SK-N-SH (cell line): ENCODE measurements at regions not wholly inside any gene's neighbourhood (a gene's known extent, or its start where the extent isn't known, plus 50 kb on each side); places are given as distances from the start of the nearest gene placed in this dataset.

ENCODE experiments used
- CTCF ChIA-PET: fragments of 300-600, 350-600 bp; formaldehyde crosslinking; extraction: SDS; loops from one replicate; lab custom pipeline; 2021; lab: Yijun Ruan, JAX
- POLR2A ChIA-PET: fragments of 350-600 bp; sonication (Branson Sonifier 250); formaldehyde crosslinking; extraction: SDS; loops from one replicate; lab custom pipeline; 2020; ENCODE audit warnings: antibody characterized with exemption, inconsistent platforms; lab: Yijun Ruan, JAX
- DNase-seq: peaks from one replicate; pipeline ENCODE4 v3.0.0; 2012
- H2AFZ ChIP-seq: fragments of 200-600 bp; sonication (generic); 2 replicates; pipeline ENCODE4 v1.8.1; 2016; ENCODE audit warnings: antibody characterized with exemption, mild to moderate bottlenecking, low read depth
- H3F3A ChIP-seq: fragments of 200-600 bp; sonication (generic); replicated peaks from 2 replicates; pipeline ENCODE3; 2016; ENCODE audit warnings: antibody characterized with exemption, mild to moderate bottlenecking; ENCODE audit not compliant: insufficient read depth
- H3K27ac ChIP-seq, 2 experiments: fragments of 200-500 bp in 1 of 2; fragments of 200-600 bp in 1 of 2; sonication (Bioruptor generic) in 1 of 2; sonication (generic), shearing (Covaris generic) in 1 of 2; 2 replicates each; pipeline versions ENCODE4 v1.5.1 to v1.6.1; 2014 to 2016; ENCODE audit warnings: low read depth in 2 of 2, inconsistent platforms in 1 of 2, low read length in 1 of 2, mild to moderate bottlenecking in 1 of 2, mixed read lengths in 1 of 2
- H3K27me3 ChIP-seq: fragments of 200-600 bp; sonication (generic), shearing (Covaris generic); 2 replicates; pipeline ENCODE4 v1.6.1; 2016; ENCODE audit warnings: mixed run types; ENCODE audit not compliant: insufficient read depth
- H3K36me3 ChIP-seq, 2 experiments: fragments of 200-500 bp in 1 of 2; fragments of 200-600 bp in 1 of 2; sonication (Bioruptor generic) in 1 of 2; sonication (generic) in 1 of 2; replicated peaks in 1 of 2; 2 replicates each; pipeline versions ENCODE3 to v1.5.1; 2014 to 2016; ENCODE audit warnings: low read length in 1 of 2, mild to moderate bottlenecking in 1 of 2; ENCODE audit not compliant: insufficient read depth in 2 of 2, control insufficient read depth in 1 of 2
- H3K4me1 ChIP-seq, 2 experiments: fragments of 200-500 bp in 1 of 2; fragments of 200-600 bp in 1 of 2; sonication (Bioruptor generic) in 1 of 2; sonication (generic), shearing (Covaris generic) in 1 of 2; 2 replicates each; pipeline versions ENCODE4 v1.5.1 to v1.6.1; 2014 to 2016; ENCODE audit warnings: low read depth in 1 of 2, low read length in 1 of 2, mixed run types in 1 of 2; ENCODE audit not compliant: insufficient read depth in 2 of 2, control insufficient read depth in 1 of 2
- H3K4me2 ChIP-seq: fragments of 200-600 bp; sonication (generic), shearing (Covaris generic); 2 replicates; pipeline ENCODE4 v1.6.1; 2017; ENCODE audit warnings: mixed run types
- H3K4me3 ChIP-seq, 2 experiments: fragments of 200-500 bp in 1 of 2; fragments of 200-600 bp in 1 of 2; sonication (Bioruptor generic) in 1 of 2; sonication (generic), shearing (Covaris generic) in 1 of 2; 2 replicates each; pipeline versions ENCODE4 v1.5.1 to v1.8.1; 2014 to 2016; ENCODE audit warnings: low read depth in 2 of 2, inconsistent platforms in 1 of 2, low read length in 1 of 2, mild to moderate bottlenecking in 1 of 2, mixed read lengths in 1 of 2, moderate library complexity in 1 of 2
- H3K79me2 ChIP-seq: fragments of 200-600 bp; sonication (generic); 2 replicates; pipeline ENCODE4 v1.8.1; 2017; ENCODE audit warnings: mild to moderate bottlenecking; ENCODE audit not compliant: insufficient read depth
- H3K9ac ChIP-seq: fragments of 200-600 bp; sonication (generic); 2 replicates; pipeline ENCODE4 v1.6.1; 2017; ENCODE audit warnings: mixed run types
- H3K9me2 ChIP-seq: fragments of 200-600 bp; sonication (generic); 2 replicates; pipeline ENCODE4 v1.6.1; 2017; ENCODE audit warnings: mixed run types
- H3K9me3 ChIP-seq: fragments of 200-600 bp; sonication (generic); 2 replicates; pipeline ENCODE4 v1.6.1; 2017; ENCODE audit warnings: mixed run types, mild to moderate bottlenecking, moderate library complexity
- H4K20me1 ChIP-seq: fragments of 200-600 bp; sonication (generic); 2 replicates; pipeline ENCODE4 v1.6.1; 2017; ENCODE audit warnings: mild to moderate bottlenecking, mixed run types; ENCODE audit not compliant: insufficient read depth
- CHD2 ChIP-seq: fragments of 150-350 bp; IDR thresholded peaks from 2 replicates; pipeline ENCODE4 v1.6.1; 2018; ENCODE audit warnings: low read length; ENCODE audit not compliant: partially characterized antibody
- ELF1 ChIP-seq: IDR thresholded peaks from 2 replicates; pipeline ENCODE4 v1.4.0; 2012
- EZH2phosphoT487 ChIP-seq: fragments of 200-600 bp; sonication (generic); IDR thresholded peaks from 2 replicates; pipeline ENCODE4 v1.6.1; 2017; ENCODE audit warnings: low read depth, mixed run types, mild to moderate bottlenecking, antibody characterized with exemption, moderate library complexity, borderline replicate concordance
- FOXM1 ChIP-seq: IDR thresholded peaks from 2 replicates; pipeline ENCODE4 v1.4.0; 2012; ENCODE audit warnings: low read depth, mild to moderate bottlenecking
- JUND ChIP-seq: IDR thresholded peaks from 2 replicates; pipeline ENCODE4 v1.4.0; 2012
- MEF2A ChIP-seq: IDR thresholded peaks from 2 replicates; pipeline ENCODE4 v1.4.0; 2012; ENCODE audit warnings: low read depth, borderline replicate concordance
- NFIC ChIP-seq: IDR thresholded peaks from 2 replicates; pipeline ENCODE4 v1.4.0; 2012; ENCODE audit warnings: borderline replicate concordance
- NRF1 ChIP-seq: IDR thresholded peaks from 2 replicates; pipeline ENCODE4 v1.6.1; 2012; ENCODE audit warnings: low read depth, mild to moderate bottlenecking, low read length
- RCOR1 ChIP-seq: fragments of 150-350 bp; IDR thresholded peaks from 2 replicates; pipeline ENCODE4 v1.6.1; 2017; ENCODE audit warnings: antibody characterized with exemption, low read length
- RFX5 ChIP-seq: IDR thresholded peaks from 2 replicates; pipeline ENCODE4 v1.6.1; 2012; ENCODE audit warnings: mild to moderate bottlenecking, improper control_type of control experiment, low read length
- SIN3A ChIP-seq: IDR thresholded peaks from 2 replicates; pipeline ENCODE4 v1.6.1; 2012; ENCODE audit warnings: low read depth, mild to moderate bottlenecking, low read length, moderate library complexity, borderline replicate concordance
- TAF1 ChIP-seq: IDR thresholded peaks from 2 replicates; pipeline ENCODE4 v1.6.1; 2012; ENCODE audit warnings: low read depth, mild to moderate bottlenecking, low read length, moderate library complexity, borderline replicate concordance
- TCF12 ChIP-seq: IDR thresholded peaks from 2 replicates; pipeline ENCODE4 v1.4.0; 2012
- TEAD4 ChIP-seq: IDR thresholded peaks from 2 replicates; pipeline ENCODE4 v1.4.0; 2012; ENCODE audit warnings: mild to moderate bottlenecking, borderline replicate concordance; ENCODE audit not compliant: insufficient read depth
- YY1 ChIP-seq: IDR thresholded peaks from 2 replicates; pipeline ENCODE4 v1.4.0; 2012; ENCODE audit warnings: low read depth, mild to moderate bottlenecking
- WGBS: methylation state at CpG from one replicate; pipeline ENCODE4 v1.1.6; 2017; ENCODE audit warnings: low lambda C conversion rate; 5-methylcytosine and 5-hydroxymethylcytosine counted together
- TF ChIP-seq, protein P1 (sequence below): IDR thresholded peaks from 2 replicates; pipeline ENCODE4 v1.4.0; 2012; ENCODE audit warnings: low read depth, borderline replicate concordance
- TF ChIP-seq, protein P2 (sequence below): IDR thresholded peaks from 2 replicates; pipeline ENCODE4 v1.6.1; 2012; ENCODE audit warnings: mild to moderate bottlenecking, low read depth, low read length, moderate library complexity
- TF ChIP-seq, protein P3 (sequence below): IDR thresholded peaks from 2 replicates; pipeline ENCODE4 v1.4.0; 2012; ENCODE audit warnings: low read depth
- TF ChIP-seq, protein P4 (sequence below): fragments of 150-350 bp; IDR thresholded peaks from 2 replicates; pipeline ENCODE4 v1.6.1; 2017; ENCODE audit warnings: antibody characterized with exemption, low read length, low read depth, borderline replicate concordance
- TF ChIP-seq, protein P5 (sequence below): fragments of 200-600 bp; sonication (generic); IDR thresholded peaks from 2 replicates; pipeline ENCODE4 v1.6.1; 2017; ENCODE audit warnings: antibody characterized with exemption, mild to moderate bottlenecking, moderate library complexity

DNA sequence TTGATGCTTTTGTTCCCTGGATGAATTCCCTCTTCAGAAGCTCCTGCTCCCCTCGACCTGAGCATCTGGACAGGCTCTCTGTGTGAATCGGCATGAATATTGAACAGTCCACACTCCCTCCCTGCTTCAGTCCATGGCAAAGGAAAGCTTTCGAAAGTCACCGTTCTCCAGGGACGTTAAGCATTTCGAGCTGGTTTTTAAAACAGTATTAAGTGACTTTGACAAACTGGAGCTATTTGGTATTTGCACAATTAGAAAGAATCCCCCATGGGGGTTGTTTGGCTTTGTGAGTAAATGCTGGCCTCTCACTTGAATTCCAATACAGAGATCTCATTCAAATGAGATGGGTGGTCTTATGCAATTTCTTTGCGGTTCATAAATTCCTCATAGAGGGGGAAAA lies 85.3 kb upstream of the TIAM2 start:
- 86% methylated on average over 7 of the region's 7 CpGs for WGBS
- H3K4me2 ChIP-seq: no peak overlapping the region
- no peaks in the 10 kb centered on the region for H3F3A ChIP-seq

More for the DNA sequence above, 85.3 kb upstream of the TIAM2 start:
- Histone ChIP-seq H3K9ac (no peak overlapping the region), H3K27me3 (no peaks in the 10 kb centered on the region), H3K36me3 (peaks cover 10 to 11% of the 10 kb centered on the region in 2 experiments), H3K4me1 (no peaks in the 10 kb centered on the region; a peak in 1 of 4 replicates), H3K79me2 (no peaks in the 10 kb centered on the region), H3K27ac (no peak overlapping the region), H3K4me3 (no peak overlapping the region), H3K9me2 (no peaks in the 10 kb centered on the region), H3K9me3 (no peaks in the 10 kb centered on the region), H4K20me1 (no peaks in the 10 kb centered on the region), H2AFZ (no peak overlapping the region)
- POLR2A ChIA-PET: no interaction called here
- TF ChIP-seq RFX5: no peak
- TF ChIP-seq EZH2phosphoT487: no peak
- TF ChIP-seq, protein P1, sequence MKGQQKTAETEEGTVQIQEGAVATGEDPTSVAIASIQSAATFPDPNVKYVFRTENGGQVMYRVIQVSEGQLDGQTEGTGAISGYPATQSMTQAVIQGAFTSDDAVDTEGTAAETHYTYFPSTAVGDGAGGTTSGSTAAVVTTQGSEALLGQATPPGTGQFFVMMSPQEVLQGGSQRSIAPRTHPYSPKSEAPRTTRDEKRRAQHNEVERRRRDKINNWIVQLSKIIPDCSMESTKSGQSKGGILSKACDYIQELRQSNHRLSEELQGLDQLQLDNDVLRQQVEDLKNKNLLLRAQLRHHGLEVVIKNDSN: no peak
- TF ChIP-seq, protein P2, sequence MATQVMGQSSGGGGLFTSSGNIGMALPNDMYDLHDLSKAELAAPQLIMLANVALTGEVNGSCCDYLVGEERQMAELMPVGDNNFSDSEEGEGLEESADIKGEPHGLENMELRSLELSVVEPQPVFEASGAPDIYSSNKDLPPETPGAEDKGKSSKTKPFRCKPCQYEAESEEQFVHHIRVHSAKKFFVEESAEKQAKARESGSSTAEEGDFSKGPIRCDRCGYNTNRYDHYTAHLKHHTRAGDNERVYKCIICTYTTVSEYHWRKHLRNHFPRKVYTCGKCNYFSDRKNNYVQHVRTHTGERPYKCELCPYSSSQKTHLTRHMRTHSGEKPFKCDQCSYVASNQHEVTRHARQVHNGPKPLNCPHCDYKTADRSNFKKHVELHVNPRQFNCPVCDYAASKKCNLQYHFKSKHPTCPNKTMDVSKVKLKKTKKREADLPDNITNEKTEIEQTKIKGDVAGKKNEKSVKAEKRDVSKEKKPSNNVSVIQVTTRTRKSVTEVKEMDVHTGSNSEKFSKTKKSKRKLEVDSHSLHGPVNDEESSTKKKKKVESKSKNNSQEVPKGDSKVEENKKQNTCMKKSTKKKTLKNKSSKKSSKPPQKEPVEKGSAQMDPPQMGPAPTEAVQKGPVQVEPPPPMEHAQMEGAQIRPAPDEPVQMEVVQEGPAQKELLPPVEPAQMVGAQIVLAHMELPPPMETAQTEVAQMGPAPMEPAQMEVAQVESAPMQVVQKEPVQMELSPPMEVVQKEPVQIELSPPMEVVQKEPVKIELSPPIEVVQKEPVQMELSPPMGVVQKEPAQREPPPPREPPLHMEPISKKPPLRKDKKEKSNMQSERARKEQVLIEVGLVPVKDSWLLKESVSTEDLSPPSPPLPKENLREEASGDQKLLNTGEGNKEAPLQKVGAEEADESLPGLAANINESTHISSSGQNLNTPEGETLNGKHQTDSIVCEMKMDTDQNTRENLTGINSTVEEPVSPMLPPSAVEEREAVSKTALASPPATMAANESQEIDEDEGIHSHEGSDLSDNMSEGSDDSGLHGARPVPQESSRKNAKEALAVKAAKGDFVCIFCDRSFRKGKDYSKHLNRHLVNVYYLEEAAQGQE: no peak
- TF ChIP-seq, protein P3, sequence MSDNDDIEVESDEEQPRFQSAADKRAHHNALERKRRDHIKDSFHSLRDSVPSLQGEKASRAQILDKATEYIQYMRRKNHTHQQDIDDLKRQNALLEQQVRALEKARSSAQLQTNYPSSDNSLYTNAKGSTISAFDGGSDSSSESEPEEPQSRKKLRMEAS: no peak
- TF ChIP-seq TAF1: no peak
- TF ChIP-seq, protein P4, sequence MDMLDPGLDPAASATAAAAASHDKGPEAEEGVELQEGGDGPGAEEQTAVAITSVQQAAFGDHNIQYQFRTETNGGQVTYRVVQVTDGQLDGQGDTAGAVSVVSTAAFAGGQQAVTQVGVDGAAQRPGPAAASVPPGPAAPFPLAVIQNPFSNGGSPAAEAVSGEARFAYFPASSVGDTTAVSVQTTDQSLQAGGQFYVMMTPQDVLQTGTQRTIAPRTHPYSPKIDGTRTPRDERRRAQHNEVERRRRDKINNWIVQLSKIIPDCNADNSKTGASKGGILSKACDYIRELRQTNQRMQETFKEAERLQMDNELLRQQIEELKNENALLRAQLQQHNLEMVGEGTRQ: no peak
- no peak for TF ChIP-seq NRF1
- TF ChIP-seq, protein P5, sequence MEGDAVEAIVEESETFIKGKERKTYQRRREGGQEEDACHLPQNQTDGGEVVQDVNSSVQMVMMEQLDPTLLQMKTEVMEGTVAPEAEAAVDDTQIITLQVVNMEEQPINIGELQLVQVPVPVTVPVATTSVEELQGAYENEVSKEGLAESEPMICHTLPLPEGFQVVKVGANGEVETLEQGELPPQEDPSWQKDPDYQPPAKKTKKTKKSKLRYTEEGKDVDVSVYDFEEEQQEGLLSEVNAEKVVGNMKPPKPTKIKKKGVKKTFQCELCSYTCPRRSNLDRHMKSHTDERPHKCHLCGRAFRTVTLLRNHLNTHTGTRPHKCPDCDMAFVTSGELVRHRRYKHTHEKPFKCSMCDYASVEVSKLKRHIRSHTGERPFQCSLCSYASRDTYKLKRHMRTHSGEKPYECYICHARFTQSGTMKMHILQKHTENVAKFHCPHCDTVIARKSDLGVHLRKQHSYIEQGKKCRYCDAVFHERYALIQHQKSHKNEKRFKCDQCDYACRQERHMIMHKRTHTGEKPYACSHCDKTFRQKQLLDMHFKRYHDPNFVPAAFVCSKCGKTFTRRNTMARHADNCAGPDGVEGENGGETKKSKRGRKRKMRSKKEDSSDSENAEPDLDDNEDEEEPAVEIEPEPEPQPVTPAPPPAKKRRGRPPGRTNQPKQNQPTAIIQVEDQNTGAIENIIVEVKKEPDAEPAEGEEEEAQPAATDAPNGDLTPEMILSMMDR: no peak
- TF ChIP-seq YY1: no peak
- no peak for TF ChIP-seq MEF2A
- no peak for TF ChIP-seq CHD2
- TF ChIP-seq SIN3A: no peak
- TF ChIP-seq FOXM1: no peak
- TF ChIP-seq TCF12: no peak
- no peak for TF ChIP-seq RCOR1
- no peak for TF ChIP-seq NFIC
- no peak for TF ChIP-seq ELF1
- TF ChIP-seq TEAD4: no peak
- no peak for TF ChIP-seq JUND
- CTCF ChIA-PET: interaction anchor here (1.0 to 1.5 kb wide), 3 partner anchors 8 to 341 kb away, joined by 3 to 5 read pairs (median 4); no protein-coding TSS in a partner anchor
- DNase-seq: no peak
